ENCODE measurements at regions not wholly inside any gene's neighbourhood (a gene's known extent, or its start where the extent isn't known, plus 50 kb on each side); places are given as distances from the start of the nearest gene placed in this dataset.

DNA sequence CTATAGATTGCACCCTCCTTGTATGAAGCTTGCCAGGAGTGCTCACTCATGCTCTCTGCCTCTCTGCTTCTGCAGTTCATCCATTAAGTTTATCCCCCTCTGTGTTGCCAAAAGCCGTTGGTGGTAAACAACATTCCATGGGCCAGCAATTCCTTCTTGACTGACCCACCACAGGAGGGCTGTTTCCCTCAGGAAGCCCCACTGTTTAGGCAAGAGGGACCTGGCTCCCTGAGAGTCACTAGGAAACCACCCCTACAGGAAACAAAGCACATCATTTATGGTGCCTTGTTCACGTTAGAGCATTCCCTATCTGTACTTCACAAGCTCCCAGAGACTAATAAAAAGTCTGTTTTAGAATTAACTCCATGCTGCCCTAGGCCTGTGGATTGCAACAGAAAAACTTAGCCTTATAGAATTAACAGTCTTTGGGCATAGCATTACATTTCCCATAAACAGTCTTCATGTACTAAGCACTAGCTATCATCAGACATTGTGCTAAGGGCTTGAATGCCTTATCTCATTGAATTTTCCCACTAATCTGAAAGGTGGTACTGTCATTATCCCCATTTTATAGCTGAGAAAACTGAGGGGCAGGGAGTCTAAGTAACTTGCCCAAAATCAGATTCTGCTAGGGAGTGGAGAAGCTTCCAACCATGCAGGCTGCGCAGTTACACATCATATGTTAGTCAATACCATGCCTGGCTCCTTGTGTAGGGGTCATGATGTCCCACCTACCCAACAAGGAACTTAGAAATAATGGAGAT is 149.9 kb downstream of the SHQ1 start:
- no peak overlapping the region for H3K27ac Mint-ChIP-seq (ENCODE audit: unreplicated experiment)
- no peaks in the 10 kb centered on the region for H3K27me3 Mint-ChIP-seq (ENCODE audit: unreplicated experiment)
- DNase-seq = no peak
- H3K4me1 Mint-ChIP-seq (ENCODE audit: low read depth, unreplicated experiment) = peaks cover 3% of the 10 kb centered on the region
- H3K36me3 Mint-ChIP-seq (ENCODE audit: unreplicated experiment) = no peaks in the 10 kb centered on the region
- TF ChIP-seq, protein P1, sequence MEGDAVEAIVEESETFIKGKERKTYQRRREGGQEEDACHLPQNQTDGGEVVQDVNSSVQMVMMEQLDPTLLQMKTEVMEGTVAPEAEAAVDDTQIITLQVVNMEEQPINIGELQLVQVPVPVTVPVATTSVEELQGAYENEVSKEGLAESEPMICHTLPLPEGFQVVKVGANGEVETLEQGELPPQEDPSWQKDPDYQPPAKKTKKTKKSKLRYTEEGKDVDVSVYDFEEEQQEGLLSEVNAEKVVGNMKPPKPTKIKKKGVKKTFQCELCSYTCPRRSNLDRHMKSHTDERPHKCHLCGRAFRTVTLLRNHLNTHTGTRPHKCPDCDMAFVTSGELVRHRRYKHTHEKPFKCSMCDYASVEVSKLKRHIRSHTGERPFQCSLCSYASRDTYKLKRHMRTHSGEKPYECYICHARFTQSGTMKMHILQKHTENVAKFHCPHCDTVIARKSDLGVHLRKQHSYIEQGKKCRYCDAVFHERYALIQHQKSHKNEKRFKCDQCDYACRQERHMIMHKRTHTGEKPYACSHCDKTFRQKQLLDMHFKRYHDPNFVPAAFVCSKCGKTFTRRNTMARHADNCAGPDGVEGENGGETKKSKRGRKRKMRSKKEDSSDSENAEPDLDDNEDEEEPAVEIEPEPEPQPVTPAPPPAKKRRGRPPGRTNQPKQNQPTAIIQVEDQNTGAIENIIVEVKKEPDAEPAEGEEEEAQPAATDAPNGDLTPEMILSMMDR (IDR thresholded peaks at IDR 0.05; ENCODE audit: partially characterized antibody, unreplicated experiment) = no peak
- H3K4me3 Mint-ChIP-seq (ENCODE audit: unreplicated experiment) = no peak overlapping the region
- peaks cover 2% of the 10 kb centered on the region for H3K9me3 Mint-ChIP-seq (ENCODE audit: unreplicated experiment)

DNA sequence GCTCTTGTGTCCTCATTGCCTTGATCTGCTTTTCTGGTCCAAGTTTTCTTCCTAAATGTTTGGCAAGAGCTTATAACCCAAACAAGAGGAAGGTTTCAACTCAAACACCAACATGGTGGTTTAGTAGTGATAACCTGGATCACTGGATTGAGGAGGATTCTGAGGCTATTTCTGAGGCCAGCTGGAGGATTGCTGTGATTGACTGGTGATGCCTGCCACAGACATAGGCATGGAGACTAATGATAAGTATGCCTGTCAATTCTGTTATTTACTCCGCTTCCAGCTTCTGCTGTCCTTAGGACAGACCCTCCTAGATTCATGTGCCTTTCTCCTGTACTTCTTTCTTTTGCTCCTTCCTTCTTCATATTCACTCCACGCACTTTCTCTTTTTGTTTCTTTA is 150.5 kb downstream of the SHQ1 start:
- H3K27me3 Mint-ChIP-seq (ENCODE audit: unreplicated experiment) = no peaks in the 10 kb centered on the region
- TF ChIP-seq, protein P1 (IDR thresholded peaks at IDR 0.05; ENCODE audit: partially characterized antibody, unreplicated experiment) = no peak
- H3K4me3 Mint-ChIP-seq (ENCODE audit: unreplicated experiment) = no peak overlapping the region
- H3K27ac Mint-ChIP-seq (ENCODE audit: unreplicated experiment) = no peak overlapping the region
- no peaks in the 10 kb centered on the region for H3K36me3 Mint-ChIP-seq (ENCODE audit: unreplicated experiment)
- H3K9me3 Mint-ChIP-seq (ENCODE audit: unreplicated experiment) = peaks cover 2% of the 10 kb centered on the region
- DNase-seq = no peak
- H3K4me1 Mint-ChIP-seq (ENCODE audit: low read depth, unreplicated experiment) = peaks cover 3% of the 10 kb centered on the region

DNA sequence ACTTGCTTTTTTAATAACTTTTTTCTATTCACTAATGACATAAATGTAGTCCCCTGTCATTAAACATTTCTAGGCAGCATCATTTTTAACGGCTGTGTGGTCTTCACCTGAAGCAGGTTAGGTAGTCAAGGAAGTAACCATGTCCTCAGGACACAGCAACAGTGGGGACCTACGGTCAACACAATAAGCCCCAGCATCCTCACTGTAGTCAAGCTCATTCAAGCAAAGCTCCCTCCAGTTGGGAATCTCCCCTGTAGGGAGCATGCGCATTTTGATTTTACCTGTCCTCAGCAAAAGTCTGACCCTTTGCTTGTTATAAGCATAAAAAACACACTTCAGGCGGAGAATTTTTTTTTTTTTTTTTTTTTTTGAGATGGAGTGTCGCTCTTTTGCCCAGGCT is 151.4 kb downstream of the SHQ1 start:
- Mint-ChIP-seq H3K4me3 (ENCODE audit: unreplicated experiment) (no peak overlapping the region), H3K27ac (ENCODE audit: unreplicated experiment) (no peak overlapping the region), H3K36me3 (ENCODE audit: unreplicated experiment) (no peaks in the 10 kb centered on the region), H3K4me1 (ENCODE audit: low read depth, unreplicated experiment) (peaks cover 3% of the 10 kb centered on the region), H3K27me3 (ENCODE audit: unreplicated experiment) (no peaks in the 10 kb centered on the region), H3K9me3 (ENCODE audit: unreplicated experiment) (peaks cover 2% of the 10 kb centered on the region)
- TF ChIP-seq, protein P1 (IDR thresholded peaks at IDR 0.05; ENCODE audit: partially characterized antibody, unreplicated experiment) = no peak
- no peak for DNase-seq

DNA sequence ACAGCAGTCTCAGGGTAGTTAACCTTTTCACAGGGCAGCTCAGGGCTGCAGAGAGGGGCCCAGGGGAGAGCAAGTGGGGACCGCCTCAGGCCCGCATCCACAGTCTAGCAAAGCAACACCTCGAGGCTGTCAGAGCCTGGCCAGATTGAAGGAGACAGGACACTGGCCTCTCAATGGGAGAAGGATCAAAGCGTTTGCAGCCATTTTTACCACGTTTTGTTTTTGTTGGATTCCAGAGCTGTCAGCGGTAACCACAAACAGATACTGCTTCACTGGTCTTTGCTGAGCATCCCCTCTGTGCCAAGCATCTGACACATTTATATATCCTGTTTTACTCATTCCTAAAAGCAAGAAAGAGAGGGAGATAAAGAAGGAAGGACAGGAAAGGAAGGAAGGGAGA is 153.8 kb downstream of the SHQ1 start:
- Mint-ChIP-seq H3K4me3 (ENCODE audit: unreplicated experiment) (no peak overlapping the region), H3K36me3 (ENCODE audit: unreplicated experiment) (no peaks in the 10 kb centered on the region), H3K4me1 (ENCODE audit: low read depth, unreplicated experiment) (peaks cover 7% of the 10 kb centered on the region), H3K9me3 (ENCODE audit: unreplicated experiment) (peaks cover 2% of the 10 kb centered on the region), H3K27ac (ENCODE audit: unreplicated experiment) (no peak overlapping the region), H3K27me3 (ENCODE audit: unreplicated experiment) (no peaks in the 10 kb centered on the region)
- TF ChIP-seq, protein P1 (IDR thresholded peaks at IDR 0.05; ENCODE audit: partially characterized antibody, unreplicated experiment) = no peak
- DNase-seq = no peak

DNA sequence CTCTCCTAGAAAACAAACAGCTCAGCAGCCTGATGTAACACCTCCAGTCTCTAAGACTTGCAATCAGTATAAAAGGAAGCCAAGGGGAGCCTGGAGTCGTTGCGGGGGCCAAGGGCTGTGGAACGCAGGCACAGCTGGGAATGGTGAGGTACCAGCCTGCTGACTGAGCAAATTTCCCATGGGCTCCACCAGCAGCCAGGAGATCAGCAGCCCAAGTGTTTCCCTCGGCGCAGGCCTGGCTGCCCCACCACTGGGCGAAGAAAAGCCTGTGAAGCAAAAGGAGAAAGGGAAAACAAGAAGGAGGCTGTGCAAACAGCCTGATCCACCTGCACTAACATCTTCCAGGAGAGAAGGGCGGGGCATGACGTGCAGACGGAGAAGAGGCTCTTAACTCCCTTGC is 155.3 kb downstream of the SHQ1 start:
- no peak overlapping the region for H3K27ac Mint-ChIP-seq (ENCODE audit: unreplicated experiment)
- DNase-seq = no peak
- TF ChIP-seq, protein P1 (IDR thresholded peaks at IDR 0.05; ENCODE audit: partially characterized antibody, unreplicated experiment) = no peak
- H3K27me3 Mint-ChIP-seq (ENCODE audit: unreplicated experiment) = no peaks in the 10 kb centered on the region
- peaks cover 9% of the 10 kb centered on the region for H3K4me1 Mint-ChIP-seq (ENCODE audit: low read depth, unreplicated experiment)
- peaks cover 1% of the 10 kb centered on the region for H3K9me3 Mint-ChIP-seq (ENCODE audit: unreplicated experiment)
- H3K36me3 Mint-ChIP-seq (ENCODE audit: unreplicated experiment) = no peaks in the 10 kb centered on the region
- H3K4me3 Mint-ChIP-seq (ENCODE audit: unreplicated experiment) = no peak overlapping the region

All from glutamatergic neuron (in vitro differentiated cells).